Fibroblast of skin of back (primary cell): ENCODE measurements at regions not wholly inside any gene's neighbourhood (a gene's known extent, or its start where the extent isn't known, plus 50 kb on each side); places are given as distances from the start of the nearest gene placed in this dataset.
"Not testable (repeated sequence)": the region's sequence is repeated elsewhere in the genome, so short reads cannot be mapped to it uniquely, and the experiment has no call there.

Source experiments
- DNase-seq: peaks from one replicate; pipeline ENCODE4 v3.0.0-alpha.2; 2013

GRCh38 chr6:138666636-138667035 is 106.9 kb upstream of the CCDC28A start:
- DNase-seq: peak; percentile 91

DNA sequence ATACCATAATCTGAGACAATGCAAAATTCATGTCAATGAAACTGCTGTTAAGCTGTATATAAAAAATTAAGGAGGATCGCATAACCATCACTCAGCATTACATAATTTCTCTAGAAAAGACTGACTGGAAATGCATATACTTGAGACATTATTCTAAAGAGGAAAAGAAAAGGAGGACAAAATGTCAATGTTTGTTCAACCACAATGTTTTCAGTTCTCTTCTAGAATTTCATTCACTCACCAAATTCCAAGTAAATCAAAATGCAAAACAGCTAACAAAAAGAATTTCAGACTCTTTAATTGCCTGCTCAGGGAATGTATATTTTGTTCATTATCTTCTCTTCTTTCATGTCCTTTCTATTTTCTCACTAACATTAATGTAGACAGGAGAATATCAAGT is 106.2 kb upstream of the CCDC28A start:
- peak; percentile 23 for DNase-seq

DNA sequence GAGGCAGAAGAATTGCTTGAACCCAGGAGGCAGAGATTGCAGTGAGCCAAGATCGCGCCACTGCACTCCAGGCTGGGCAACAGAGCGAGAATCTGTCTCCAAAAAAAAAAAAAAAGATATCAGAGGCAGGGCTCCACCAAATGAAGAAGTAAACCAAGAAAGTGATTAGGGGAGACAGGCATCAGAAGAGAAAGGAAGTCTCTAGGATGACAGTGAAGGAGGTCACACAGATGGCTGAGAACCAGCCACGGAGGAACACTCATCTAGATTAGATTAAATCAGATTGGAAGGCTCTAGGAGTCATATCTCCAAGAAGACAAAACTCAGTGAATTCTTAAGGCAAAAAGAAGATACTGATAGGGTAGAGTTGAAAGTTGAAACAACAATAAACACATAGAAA is 102.2 kb upstream of the CCDC28A start:
- DNase-seq: no peak

- DNase-seq: no peak
Observed at GRCh38 chr6:138673346-138674014, 100.1 kb upstream of the CCDC28A start.

- DNase-seq: not testable (repeated sequence)
Observed at GRCh38 chr6:138674444-138674843, 99.1 kb upstream of the CCDC28A start.

- no peak for DNase-seq
Observed at GRCh38 chr6:138677538-138677937, 96.0 kb upstream of the CCDC28A start.

- DNase-seq: no peak
Observed at GRCh38 chr6:138678168-138678567, 95.4 kb upstream of the CCDC28A start.

DNA sequence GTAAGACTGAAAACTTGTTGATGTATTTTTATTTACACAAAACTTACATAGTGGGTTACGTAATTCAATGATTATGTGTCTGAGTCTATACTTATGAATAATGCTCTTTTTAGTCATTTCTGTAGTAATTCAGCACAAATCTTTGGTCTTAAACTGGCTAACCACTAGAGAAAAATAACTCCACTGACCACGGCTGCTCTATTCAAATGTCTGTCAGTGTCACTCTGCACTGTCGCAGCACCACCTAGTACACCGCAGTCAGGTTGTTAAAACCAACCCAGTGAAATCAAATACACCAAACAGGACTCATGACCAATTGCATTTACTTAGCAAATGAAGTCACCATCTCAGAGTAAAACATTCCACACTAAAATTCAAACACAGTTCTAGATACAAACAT is 93.5 kb upstream of the CCDC28A start:
- DNase-seq: no peak

- no peak for DNase-seq
Observed at GRCh38 chr6:138681627-138682026, 91.9 kb upstream of the CCDC28A start.

- DNase-seq: peak; percentile 22
Observed at GRCh38 chr6:138682704-138683527, 90.7 kb upstream of the CCDC28A start.

GRCh38 chr6:138685257-138685656 is 88.3 kb upstream of the CCDC28A start:
- no peak for DNase-seq

DNA sequence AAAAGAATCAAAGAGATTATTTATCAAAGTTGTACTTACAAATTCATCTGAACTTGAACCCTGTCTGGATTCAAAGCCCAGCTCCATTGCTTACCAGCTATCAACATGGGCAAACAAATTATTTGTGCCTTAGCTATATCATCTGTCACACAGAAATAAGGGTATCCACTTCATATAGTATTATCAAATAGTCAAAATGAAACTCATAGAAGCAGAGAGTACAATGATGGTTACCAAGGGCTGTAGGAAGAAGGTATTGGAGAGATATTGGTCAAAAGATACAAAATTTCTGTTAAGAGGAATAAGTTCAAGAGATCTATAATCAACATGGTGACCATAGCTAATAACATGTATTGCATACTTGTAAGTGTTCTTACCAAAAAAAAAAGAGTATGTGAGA is 87.8 kb upstream of the CCDC28A start:
- DNase-seq: no peak

DNA sequence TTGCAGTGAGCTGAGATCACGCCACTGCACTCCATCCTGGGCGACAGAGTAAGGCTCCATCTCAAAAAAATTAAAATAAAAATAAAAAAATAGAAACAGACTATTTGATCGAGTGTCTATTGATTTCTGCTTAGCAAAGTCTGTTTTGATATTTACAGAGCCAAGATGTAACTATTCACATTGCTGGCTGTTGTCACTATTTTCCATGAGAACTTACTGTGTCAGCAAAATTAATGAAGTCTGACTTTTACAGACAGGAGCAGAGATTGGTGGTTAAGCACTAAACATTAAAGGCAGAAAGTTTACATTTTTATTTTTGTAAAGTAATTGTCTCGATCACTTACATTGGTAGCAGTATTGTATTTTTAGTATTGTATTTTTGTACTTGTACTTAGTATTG is 85.0 kb upstream of the CCDC28A start:
- DNase-seq: no peak

GRCh38 chr6:138689849-138690248 is 83.7 kb upstream of the CCDC28A start:
- no peak for DNase-seq

DNA sequence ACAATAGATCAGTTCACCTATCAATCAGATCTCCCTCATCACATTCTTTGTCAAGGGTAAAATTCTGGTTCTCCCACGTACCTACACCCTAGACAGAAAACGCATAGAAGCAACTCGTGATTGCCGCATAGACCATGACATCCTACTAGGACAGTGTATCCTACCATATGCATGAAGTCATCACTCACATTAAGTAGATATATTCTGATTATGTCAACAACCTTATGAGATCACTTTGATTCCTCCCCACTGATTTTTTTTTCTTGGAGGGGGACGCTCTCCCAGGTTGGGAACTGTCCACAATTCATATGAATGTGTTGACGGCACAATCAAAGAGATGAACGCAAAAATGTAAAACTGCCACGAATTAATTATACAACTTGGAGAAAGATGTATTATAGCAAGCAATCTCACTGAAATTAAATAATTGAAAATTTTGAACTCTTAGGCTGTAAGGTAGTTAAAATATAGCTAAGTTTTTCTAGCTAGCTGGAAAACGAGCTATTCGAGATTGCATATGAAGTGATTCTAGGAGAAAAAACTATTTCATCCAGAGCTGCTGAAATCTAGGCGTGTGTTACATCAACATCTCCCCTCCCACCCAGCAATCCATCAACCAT is 82.5 kb upstream of the CCDC28A start:
- DNase-seq: no peak

GRCh38 chr6:138691595-138692057 is 81.9 kb upstream of the CCDC28A start:
- DNase-seq: peak; percentile 77

- peak; percentile 62 for DNase-seq
Observed at GRCh38 chr6:138692058-138692977, 81.3 kb upstream of the CCDC28A start.

DNA sequence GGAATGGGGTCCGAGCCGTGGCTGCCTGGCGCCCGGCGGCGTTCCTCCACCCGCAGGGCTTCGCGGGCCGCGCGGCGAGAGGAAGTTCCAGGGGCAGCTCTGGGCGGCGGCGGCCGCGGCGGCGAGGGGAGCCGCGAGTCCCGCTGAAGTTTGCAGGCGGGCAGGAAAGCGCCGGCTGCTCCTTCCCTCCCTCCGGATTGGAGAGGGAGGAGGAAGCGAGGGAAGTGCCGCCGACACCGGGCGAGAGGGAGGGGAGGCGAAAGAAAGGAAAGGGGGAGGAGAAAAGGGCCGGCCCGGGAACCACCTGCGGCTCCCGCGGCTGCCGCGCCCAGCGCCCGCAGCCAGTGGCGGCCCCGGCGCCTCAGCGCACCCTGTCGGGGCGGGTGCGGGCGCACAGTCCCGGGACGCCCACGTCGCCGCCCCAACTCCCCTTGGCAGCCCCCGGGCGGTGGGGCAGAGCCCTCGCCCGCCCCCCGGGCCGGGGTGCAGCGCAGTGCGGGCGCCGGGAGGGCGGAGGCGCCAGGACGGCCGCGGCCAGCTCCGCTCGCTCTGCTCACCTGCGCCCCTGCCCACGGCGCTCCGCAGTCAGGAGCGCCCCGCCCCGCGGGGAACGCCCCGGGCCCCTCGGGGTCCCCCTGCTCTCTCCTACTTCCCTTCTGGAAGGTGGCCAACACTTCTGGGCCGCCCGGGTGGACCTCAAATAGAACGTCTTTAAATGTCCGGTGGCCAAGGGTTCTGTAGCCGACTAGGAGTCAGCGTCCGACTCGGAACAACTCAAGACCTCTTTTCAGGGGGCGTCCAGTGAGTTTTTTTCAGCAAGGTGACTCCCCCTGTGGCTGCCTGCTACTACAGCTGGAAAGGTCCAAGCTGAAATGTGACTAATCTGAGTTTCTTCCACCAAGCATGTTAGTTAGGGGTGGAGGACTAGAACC is 80.3 kb upstream of the CCDC28A start:
- peak; percentile 68 for DNase-seq

DNA sequence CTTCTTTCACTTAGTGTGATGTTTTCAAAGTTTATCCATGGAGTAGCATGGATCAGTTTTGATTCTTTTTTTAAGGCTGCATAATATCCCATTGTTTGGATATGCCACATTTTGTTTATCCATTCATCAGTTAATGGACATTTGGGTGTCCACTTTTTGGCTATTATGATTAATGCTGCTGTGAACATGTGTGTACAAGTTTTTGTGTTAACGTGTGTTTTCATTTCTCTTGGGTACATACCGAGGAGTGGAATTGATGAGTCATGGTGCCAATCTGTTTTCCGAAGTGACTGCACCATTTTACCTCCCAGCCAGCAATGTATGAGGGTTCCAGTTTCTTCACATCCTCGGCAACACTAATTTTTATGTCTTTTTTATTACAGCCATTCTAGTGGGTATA is 78.4 kb upstream of the CCDC28A start:
- DNase-seq: peak; percentile 10

- DNase-seq: no peak
Observed at GRCh38 chr6:138714493-138714892, 59.1 kb upstream of the CCDC28A start.

- DNase-seq: no peak
Observed at GRCh38 chr6:138716013-138716412, 57.6 kb upstream of the CCDC28A start.
